Mesendoderm (in vitro differentiated cells): ENCODE measurements at regions not wholly inside any gene's neighbourhood (a gene's known extent, or its start where the extent isn't known, plus 50 kb on each side); places are given as distances from the start of the nearest gene placed in this dataset.

Source experiments
- DNase-seq: peaks from one replicate; pipeline ENCODE4 v3.0.0; 2013
- H2AK5ac ChIP-seq: 2 replicates; pipeline ENCODE4 v1.6.1; 2013; ENCODE audit warnings: low read length, inconsistent platforms
- H2BK120ac ChIP-seq: 2 replicates; pipeline ENCODE4 v1.6.1; 2013; ENCODE audit warnings: low read depth, mild to moderate bottlenecking, low read length, moderate library complexity, mixed read lengths
- H2BK15ac ChIP-seq: replicated peaks from 2 replicates; pipeline ENCODE4 v1.6.1; 2013; ENCODE audit warnings: low read depth, mild to moderate bottlenecking, moderate library complexity
- H2BK5ac ChIP-seq: 2 replicates; pipeline ENCODE4 v1.6.1; 2013; ENCODE audit warnings: low read length, inconsistent platforms
- H3K18ac ChIP-seq: 2 replicates; pipeline ENCODE4 v1.6.1; 2013; ENCODE audit warnings: mild to moderate bottlenecking, low read length, mixed read lengths
- H3K23ac ChIP-seq: one replicate; pipeline ENCODE4 v1.6.1; 2013; ENCODE audit warnings: low read length
- H3K27ac ChIP-seq: 2 replicates; pipeline ENCODE4 v1.5.1; 2013; ENCODE audit warnings: low read depth, mild to moderate bottlenecking, inconsistent platforms, low read length, moderate library complexity
- H3K27me3 ChIP-seq: 2 replicates; pipeline ENCODE4 v1.6.1; 2013; ENCODE audit warnings: low read length, control low read depth, mild to moderate bottlenecking, inconsistent platforms; ENCODE audit not compliant: insufficient read depth, poor library complexity
- H3K36me3 ChIP-seq: 2 replicates; pipeline ENCODE4 v1.6.1; 2013; ENCODE audit warnings: low read length, inconsistent platforms; ENCODE audit not compliant: control insufficient read depth, insufficient read depth
- H3K4ac ChIP-seq: one replicate; pipeline ENCODE4 v1.6.1; 2013; ENCODE audit warnings: low read depth, mild to moderate bottlenecking, low read length, moderate library complexity
- H3K4me1 ChIP-seq: 2 replicates; pipeline ENCODE4 v1.6.1; 2013; ENCODE audit warnings: low read depth, low read length, inconsistent platforms; ENCODE audit not compliant: control insufficient read depth
- H3K4me2 ChIP-seq: 2 replicates; pipeline ENCODE4 v1.6.1; 2013; ENCODE audit warnings: low read length
- H3K4me3 ChIP-seq: 2 replicates; pipeline ENCODE4 v1.5.1; 2013; ENCODE audit warnings: mild to moderate bottlenecking, low read length
- H3K56ac ChIP-seq: one replicate; pipeline ENCODE4 v1.6.1; 2013; ENCODE audit warnings: low read length
- H3K79me1 ChIP-seq: 2 replicates; pipeline ENCODE4 v1.6.1; 2013; ENCODE audit warnings: low read length, inconsistent platforms
- H3K79me2 ChIP-seq: 2 replicates; pipeline ENCODE4 v1.6.1; 2013; ENCODE audit warnings: mild to moderate bottlenecking, low read length; ENCODE audit not compliant: control insufficient read depth, insufficient read depth
- H3K9ac ChIP-seq: 2 replicates; pipeline ENCODE4 v1.6.1; 2013; ENCODE audit warnings: low read length, inconsistent platforms
- H4K5ac ChIP-seq: one replicate; pipeline ENCODE4 v1.6.1; 2013; ENCODE audit warnings: low read length
- H4K8ac ChIP-seq: one replicate; pipeline ENCODE4 v1.6.1; 2013; ENCODE audit warnings: low read depth, mild to moderate bottlenecking, control low read depth, low read length, moderate library complexity
- WGBS: extraction: QIAGEN DNeasy Blood & Tissue Kit; methylation state at CpG from one replicate; pipeline ENCODE4 v1.1.7; 2013; ENCODE audit warnings: low lambda C conversion rate, missing lambda C conversion rate; ENCODE audit not compliant: insufficient coverage; ENCODE audit errors: extremely low coverage; 5-methylcytosine and 5-hydroxymethylcytosine counted together

GRCh38 chr2:172214252-172214651 lies 111.6 kb upstream of the DLX2 start:
- no peak overlapping the region for H3K4me3 ChIP-seq
- no peaks in the 10 kb centered on the region for H3K4me1 ChIP-seq
- H3K79me2 ChIP-seq = no peaks in the 10 kb centered on the region
- H3K27ac ChIP-seq = no peak overlapping the region
- no peak overlapping the region for H4K5ac ChIP-seq
- H3K79me1 ChIP-seq = no peaks in the 10 kb centered on the region
- H3K18ac ChIP-seq = no peak overlapping the region
- no peak overlapping the region for H2BK5ac ChIP-seq
- H4K8ac ChIP-seq = no peak overlapping the region
- H2BK120ac ChIP-seq = no peak overlapping the region
- H3K56ac ChIP-seq = no peak overlapping the region
- no peak overlapping the region for H3K23ac ChIP-seq
- H3K27me3 ChIP-seq = no peaks in the 10 kb centered on the region
- DNase-seq = no peak
- no peak overlapping the region for H3K9ac ChIP-seq
- H3K4ac ChIP-seq = no peak overlapping the region
- no peak overlapping the region for H2AK5ac ChIP-seq
- no peak overlapping the region for H2BK15ac ChIP-seq
- no peaks in the 10 kb centered on the region for H3K36me3 ChIP-seq
- no peak overlapping the region for H3K4me2 ChIP-seq
- no CpG with 5 or more reads among the region's 2 CpGs for WGBS

- no peak overlapping the region for H3K23ac ChIP-seq
- H3K36me3 ChIP-seq = no peaks in the 10 kb centered on the region
- H2BK5ac ChIP-seq = no peak overlapping the region
- no peak overlapping the region for H3K4me3 ChIP-seq
- no peaks in the 10 kb centered on the region for H3K79me1 ChIP-seq
- no peak for DNase-seq
- H4K8ac ChIP-seq = no peak overlapping the region
- H3K18ac ChIP-seq = no peak overlapping the region
- no peak overlapping the region for H2AK5ac ChIP-seq
- no peaks in the 10 kb centered on the region for H3K79me2 ChIP-seq
- H3K9ac ChIP-seq = no peak overlapping the region
- no peak overlapping the region for H3K27ac ChIP-seq
- H3K4me2 ChIP-seq = no peak overlapping the region
- no peak overlapping the region for H3K4ac ChIP-seq
- WGBS = no CpG with 5 or more reads among the region's 15 CpGs
- no peak overlapping the region for H3K56ac ChIP-seq
- no peaks in the 10 kb centered on the region for H3K27me3 ChIP-seq
- H3K4me1 ChIP-seq = no peaks in the 10 kb centered on the region
- H4K5ac ChIP-seq = no peak overlapping the region
- H2BK15ac ChIP-seq = no peak overlapping the region
- no peak overlapping the region for H2BK120ac ChIP-seq
Observed at GRCh38 chr2:172215172-172215935, 112.7 kb upstream of the DLX2 start.

- Histone ChIP-seq H3K4me2 (no peak overlapping the region), H3K4me3 (no peak overlapping the region), H3K27ac (no peak overlapping the region), H3K79me1 (no peaks in the 10 kb centered on the region), H3K56ac (no peak overlapping the region), H4K8ac (no peak overlapping the region), H2BK5ac (no peak overlapping the region), H3K27me3 (no peaks in the 10 kb centered on the region), H3K23ac (no peak overlapping the region), H4K5ac (no peak overlapping the region), H3K18ac (no peak overlapping the region), H3K36me3 (no peaks in the 10 kb centered on the region), H3K4ac (no peak overlapping the region), H2BK15ac (no peak overlapping the region), H2AK5ac (no peak overlapping the region), H3K9ac (no peak overlapping the region), H2BK120ac (no peak overlapping the region), H3K79me2 (no peaks in the 10 kb centered on the region), H3K4me1 (no peaks in the 10 kb centered on the region)
- WGBS = no CpG with 5 or more reads among the region's 2 CpGs
- DNase-seq = no peak
Observed at GRCh38 chr2:172215936-172216335, 113.2 kb upstream of the DLX2 start.

- no peaks in the 10 kb centered on the region for H3K27me3 ChIP-seq
- no peaks in the 10 kb centered on the region for H3K79me2 ChIP-seq
- H3K4ac ChIP-seq = no peak overlapping the region
- no peak for DNase-seq
- H2BK120ac ChIP-seq = no peak overlapping the region
- no peak overlapping the region for H2BK15ac ChIP-seq
- H3K4me1 ChIP-seq = no peaks in the 10 kb centered on the region
- H3K4me2 ChIP-seq = no peak overlapping the region
- no peak overlapping the region for H3K23ac ChIP-seq
- H4K8ac ChIP-seq = no peak overlapping the region
- no peak overlapping the region for H4K5ac ChIP-seq
- no CpG with 5 or more reads among the region's 6 CpGs for WGBS
- H3K36me3 ChIP-seq = no peaks in the 10 kb centered on the region
- no peak overlapping the region for H3K9ac ChIP-seq
- H3K4me3 ChIP-seq = no peak overlapping the region
- H2BK5ac ChIP-seq = no peak overlapping the region
- no peaks in the 10 kb centered on the region for H3K79me1 ChIP-seq
- no peak overlapping the region for H2AK5ac ChIP-seq
- no peak overlapping the region for H3K56ac ChIP-seq
- H3K18ac ChIP-seq = no peak overlapping the region
- H3K27ac ChIP-seq = no peak overlapping the region
Observed at GRCh38 chr2:172216477-172216876, 113.8 kb upstream of the DLX2 start.

- H3K23ac ChIP-seq = no peak overlapping the region
- H3K9ac ChIP-seq = no peak overlapping the region
- no peaks in the 10 kb centered on the region for H3K36me3 ChIP-seq
- no peak overlapping the region for H2AK5ac ChIP-seq
- no peak overlapping the region for H2BK120ac ChIP-seq
- H3K79me2 ChIP-seq = no peaks in the 10 kb centered on the region
- no peak overlapping the region for H3K4me2 ChIP-seq
- no peaks in the 10 kb centered on the region for H3K79me1 ChIP-seq
- no peak overlapping the region for H4K5ac ChIP-seq
- H4K8ac ChIP-seq = no peak overlapping the region
- WGBS = no CpG with 5 or more reads among the region's 2 CpGs
- H2BK5ac ChIP-seq = no peak overlapping the region
- no peaks in the 10 kb centered on the region for H3K27me3 ChIP-seq
- H3K4ac ChIP-seq = no peak overlapping the region
- H3K4me1 ChIP-seq = no peaks in the 10 kb centered on the region
- no peak for DNase-seq
- no peak overlapping the region for H3K18ac ChIP-seq
- no peak overlapping the region for H3K56ac ChIP-seq
- H2BK15ac ChIP-seq = no peak overlapping the region
- H3K27ac ChIP-seq = no peak overlapping the region
- H3K4me3 ChIP-seq = no peak overlapping the region
Observed at GRCh38 chr2:172219201-172219600, 116.5 kb upstream of the DLX2 start.

GRCh38 chr2:172220121-172220520 lies 117.4 kb upstream of the DLX2 start:
- Histone ChIP-seq H3K79me1 (no peaks in the 10 kb centered on the region), H2BK5ac (no peak overlapping the region), H2BK120ac (no peak overlapping the region), H3K9ac (no peak overlapping the region), H3K56ac (no peak overlapping the region), H2AK5ac (no peak overlapping the region), H2BK15ac (no peak overlapping the region), H3K4me1 (no peaks in the 10 kb centered on the region), H3K4me2 (no peak overlapping the region), H4K5ac (no peak overlapping the region), H3K4me3 (no peak overlapping the region), H3K27me3 (no peaks in the 10 kb centered on the region), H3K36me3 (no peaks in the 10 kb centered on the region), H3K18ac (no peak overlapping the region), H3K4ac (no peak overlapping the region), H3K23ac (no peak overlapping the region), H3K79me2 (no peaks in the 10 kb centered on the region), H4K8ac (no peak overlapping the region), H3K27ac (no peak overlapping the region)
- no peak for DNase-seq
